GM23248 (cell line): ENCODE measurements at regions not wholly inside any gene's neighbourhood (a gene's known extent, or its start where the extent isn't known, plus 50 kb on each side); places are given as distances from the start of the nearest gene placed in this dataset.

Experiments
- EZH2 ChIP-seq: fragments of 200-600 bp; sonication (generic); IDR thresholded peaks from 2 replicates; pipeline ENCODE4 v1.6.1; 2018; ENCODE audit warnings: antibody characterized with exemption, mild to moderate bottlenecking; ENCODE audit not compliant: insufficient read depth, poor library complexity, severe bottlenecking
- EZH2phosphoT487 ChIP-seq: fragments of 200-600 bp; sonication (generic); IDR thresholded peaks from 2 replicates; pipeline ENCODE4 v1.6.1; 2018; ENCODE audit warnings: antibody characterized with exemption, moderate library complexity, mild to moderate bottlenecking, low read depth; ENCODE audit not compliant: insufficient read depth

GRCh38 chr15:69522361-69522760 lies 69.7 kb downstream of the RPLP1 start:
- no peak for TF ChIP-seq EZH2
- no peak for TF ChIP-seq EZH2phosphoT487
